ENCODE measurements at regions not wholly inside any gene's neighbourhood (a gene's known extent, or its start where the extent isn't known, plus 50 kb on each side); places are given as distances from the start of the nearest gene placed in this dataset.

- TF ChIP-seq FOXA1 (IDR thresholded peaks at IDR 0.05) (no peak), REST (IDR thresholded peaks at IDR 0.05) (no peak), ZBTB33 (IDR thresholded peaks at IDR 0.05) (no peak), TAF1 (conservative IDR thresholded peaks at IDR 0.05) (no peak), CTCF (IDR thresholded peaks at IDR 0.05; ENCODE audit: low read depth, low read length, missing input control) (no peak), GABPA (IDR thresholded peaks at IDR 0.05 in 1 of 2, conservative IDR thresholded peaks at IDR 0.05 in 1 of 2) (no peak), RAD21 (IDR thresholded peaks at IDR 0.05) (no peak), JUND (IDR thresholded peaks at IDR 0.05) (no peak), SP1 (IDR thresholded peaks at IDR 0.05) (no peak), YY1 (IDR thresholded peaks at IDR 0.05) (no peak)
Measured at GRCh38 chrX:138858438-138858837, 146.9 kb upstream of the FGF13 start.
